Naive thymus-derived CD4-positive, alpha-beta T cell (primary cell): ENCODE measurements at regions not wholly inside any gene's neighbourhood (a gene's known extent, or its start where the extent isn't known, plus 50 kb on each side); places are given as distances from the start of the nearest gene placed in this dataset.

Experiments
- ATAC-seq: fragments of 150-1000 bp; cut with Tn5 transposase; 2 replicates; pipeline ENCODE4 v1.10.0; 2021; ENCODE audit warnings: mild to moderate bottlenecking, moderate library complexity
- CTCF ChIA-PET: fragments of 350-600 bp; sonication (Branson Sonifier 250); formaldehyde crosslinking; loops from one replicate; lab custom pipeline; 2021; ENCODE audit warnings: antibody characterized with exemption; lab: Charles Lee
- POLR2A ChIA-PET: fragments of 350-600 bp; sonication (Branson Sonifier 250); formaldehyde crosslinking; loops from one replicate; lab custom pipeline; 2021; ENCODE audit warnings: antibody characterized with exemption, inconsistent platforms; lab: Charles Lee
- DNase-seq, 9 donors: peaks; one replicate each; pipeline versions ENCODE4 v3.0.0 to v3.0.0-alpha.2; 2020 to 2022; ENCODE audit warnings: mixed read lengths in 1 of 9
- H3K27ac ChIP-seq: one replicate; pipeline ENCODE4 v1.7.0; 2013; ENCODE audit warnings: mild to moderate bottlenecking, low read depth, low read length, moderate library complexity
- H3K27me3 ChIP-seq, 2 donors: one replicate each; pipeline ENCODE4 v1.7.0; 2013; ENCODE audit warnings: low read length in 2 of 2, mild to moderate bottlenecking in 2 of 2, moderate library complexity in 2 of 2; ENCODE audit not compliant: control insufficient read depth in 2 of 2, insufficient read depth in 2 of 2
- H3K36me3 ChIP-seq, 3 experiments: 1 replicate in 2 of 3; 2 replicates in 1 of 3; pipeline ENCODE4 v1.7.0; 2013; ENCODE audit warnings: low read length in 3 of 3, mild to moderate bottlenecking in 3 of 3, moderate library complexity in 1 of 3; ENCODE audit not compliant: insufficient read depth in 3 of 3, control insufficient read depth in 2 of 3
- H3K4me1 ChIP-seq, 2 donors: one replicate each; pipeline ENCODE4 v1.7.0; 2013; ENCODE audit warnings: low read length in 2 of 2, mild to moderate bottlenecking in 2 of 2, moderate library complexity in 1 of 2; ENCODE audit not compliant: control insufficient read depth in 2 of 2, insufficient read depth in 2 of 2
- H3K4me3 ChIP-seq: 2 replicates; pipeline ENCODE4 v1.7.0; 2013; ENCODE audit warnings: mild to moderate bottlenecking, low read length
- H3K9me3 ChIP-seq, 3 experiments: 1 replicate in 2 of 3; 2 replicates in 1 of 3; pipeline ENCODE4 v1.7.0; 2013; ENCODE audit warnings: low read length in 3 of 3; ENCODE audit not compliant: control insufficient read depth in 2 of 3
- H3K27ac Mint-ChIP-seq, 9 donors: one replicate each; pipeline ENCODE4 v1.8.0; 2020 to 2022; ENCODE audit warnings: mixed read lengths in 9 of 9, mild to moderate bottlenecking in 8 of 9, moderate library complexity in 5 of 9, inconsistent platforms in 2 of 9
- H3K27me3 Mint-ChIP-seq, 5 donors: one replicate each; pipeline ENCODE4 v1.8.0; 2021 to 2022; ENCODE audit warnings: mixed read lengths in 5 of 5, mild to moderate bottlenecking in 1 of 5
- H3K36me3 Mint-ChIP-seq, 5 donors: one replicate each; pipeline ENCODE4 v1.8.0; 2020 to 2022; ENCODE audit warnings: mixed read lengths in 5 of 5, mild to moderate bottlenecking in 3 of 5, inconsistent platforms in 1 of 5
- H3K4me1 Mint-ChIP-seq, 7 donors: one replicate each; pipeline ENCODE4 v1.8.0; 2020 to 2022; ENCODE audit warnings: mixed read lengths in 7 of 7, mild to moderate bottlenecking in 3 of 7, inconsistent platforms in 1 of 7
- H3K4me3 Mint-ChIP-seq, 10 donors: one replicate each; pipeline ENCODE4 v1.8.0; 2020 to 2022; ENCODE audit warnings: mild to moderate bottlenecking in 10 of 10, mixed read lengths in 10 of 10, moderate library complexity in 6 of 10, inconsistent platforms in 2 of 10
- H3K9me3 Mint-ChIP-seq, 11 donors: one replicate each; pipeline ENCODE4 v1.8.0; 2020 to 2022; ENCODE audit warnings: mixed read lengths in 11 of 11, mild to moderate bottlenecking in 4 of 11, inconsistent platforms in 1 of 11, moderate library complexity in 1 of 11
- intact Hi-C, 2 donors: fragments of 100-400 bp; cut with micrococcal nuclease; formaldehyde crosslinking; loops; one replicate each; pipeline ENCODE4 v1.15.1; 2023

- intact Hi-C loops, result no loop called here
Measured at GRCh38 chr13:44089452-44089851, 209.7 kb downstream of the LACC1 start.

GRCh38 chr13:44092078-44092970 is 212.6 kb downstream of the LACC1 start:
- POLR2A ChIA-PET, result no interaction called here
- Mint-ChIP-seq H3K27ac (no peak overlapping the region), H3K9me3 (peaks cover 0 to 13% (median 0%) of the 10 kb centered on the region in 11 donors), H3K36me3 (peaks cover 0 to 3% (median 0%) of the 10 kb centered on the region in 5 donors), H3K27me3 (peaks cover 0 to 19% (median 0%) of the 10 kb centered on the region in 5 donors), H3K4me3 (no peak overlapping the region), H3K4me1 (peaks cover 13 to 35% (median 19%) of the 10 kb centered on the region in 7 donors)
- ATAC-seq, result no peak
- Histone ChIP-seq H3K4me3 (no peak overlapping the region), H3K27me3 (no peaks in the 10 kb centered on the region), H3K4me1 (peaks cover 0 to 8% of the 10 kb centered on the region in 2 donors), H3K9me3 (no peaks in the 10 kb centered on the region), H3K27ac (no peak overlapping the region), H3K36me3 (no peaks in the 10 kb centered on the region)
- intact Hi-C loops, result no loop called here
- CTCF ChIA-PET, result no interaction called here
- DNase-seq, result no peak

More at GRCh38 chr13:44089452-44089851, 209.7 kb downstream of the LACC1 start:
- peaks cover 0 to 23% (median 0%) of the 10 kb centered on the region in 5 donors for H3K27me3 Mint-ChIP-seq
- peak overlapping the region in 3 of 10 donors; percentile 8 to 41 (median 16) for H3K4me3 Mint-ChIP-seq
- H3K27ac Mint-ChIP-seq, result peak overlapping the region in 6 of 9 donors; percentile 5 to 49 (median 34)
- no peaks in the 10 kb centered on the region for H3K36me3 ChIP-seq
- H3K4me1 ChIP-seq, result peaks cover 0 to 8% of the 10 kb centered on the region in 2 donors
- no peaks in the 10 kb centered on the region for H3K27me3 ChIP-seq
- ChIA-PET CTCF (no interaction called here), POLR2A (no interaction called here)
- ATAC-seq (no peak), DNase-seq (peak in 1 of 9 donors; percentile 6)
- H3K4me3 ChIP-seq, result no peak overlapping the region
- H3K36me3 Mint-ChIP-seq, result peaks cover 0 to 3% (median 0%) of the 10 kb centered on the region in 5 donors
- no peaks in the 10 kb centered on the region for H3K9me3 ChIP-seq
- peaks cover 13 to 35% (median 19%) of the 10 kb centered on the region in 7 donors for H3K4me1 Mint-ChIP-seq
- H3K9me3 Mint-ChIP-seq, result peaks cover 0 to 13% (median 0%) of the 10 kb centered on the region in 11 donors
- H3K27ac ChIP-seq, result no peak overlapping the region

GRCh38 chr13:44093607-44094564 is 214.2 kb downstream of the LACC1 start:
- Mint-ChIP-seq H3K27me3 (peaks cover 0 to 10% (median 0%) of the 10 kb centered on the region in 5 donors), H3K27ac (no peak overlapping the region), H3K9me3 (peaks cover 0 to 7% (median 0%) of the 10 kb centered on the region in 11 donors), H3K4me3 (no peak overlapping the region), H3K36me3 (peaks cover 0 to 3% (median 0%) of the 10 kb centered on the region in 5 donors), H3K4me1 (peaks cover 7 to 27% (median 13%) of the 10 kb centered on the region in 7 donors)
- Histone ChIP-seq H3K9me3 (no peaks in the 10 kb centered on the region), H3K27me3 (no peaks in the 10 kb centered on the region), H3K4me1 (peaks cover 0 to 7% of the 10 kb centered on the region in 2 donors), H3K36me3 (no peaks in the 10 kb centered on the region), H3K27ac (no peak overlapping the region), H3K4me3 (no peak overlapping the region)
- POLR2A ChIA-PET, result no interaction called here
- CTCF ChIA-PET, result no interaction called here
- intact Hi-C loops, result no loop called here
- DNase-seq (no peak), ATAC-seq (no peak)

- Mint-ChIP-seq H3K4me3 (no peak overlapping the region), H3K4me1 (peaks cover 0 to 5% (median 0%) of the 10 kb centered on the region in 7 donors), H3K27ac (no peak overlapping the region), H3K9me3 (peaks cover 0 to 9% (median 5%) of the 10 kb centered on the region in 11 donors), H3K27me3 (peaks cover 0 to 16% (median 0%) of the 10 kb centered on the region in 5 donors), H3K36me3 (peaks cover 0 to 4% (median 3%) of the 10 kb centered on the region in 5 donors)
- DNase-seq (no peak), ATAC-seq (no peak)
- POLR2A ChIA-PET, result no interaction called here
- H3K9me3 ChIP-seq, result no peaks in the 10 kb centered on the region
- H3K27me3 ChIP-seq, result no peaks in the 10 kb centered on the region
- H3K27ac ChIP-seq, result no peak overlapping the region
- intact Hi-C loops, result no loop called here
- H3K4me1 ChIP-seq, result no peaks in the 10 kb centered on the region
- H3K36me3 ChIP-seq, result no peaks in the 10 kb centered on the region
- CTCF ChIA-PET, result no interaction called here
- H3K4me3 ChIP-seq, result no peak overlapping the region
Measured at GRCh38 chr13:44096901-44097300, 217.2 kb downstream of the LACC1 start.

GRCh38 chr13:44098559-44098958 is 218.9 kb downstream of the LACC1 start:
- DNase-seq, result no peak
- Histone ChIP-seq H3K4me1 (no peaks in the 10 kb centered on the region), H3K4me3 (no peak overlapping the region), H3K27me3 (no peaks in the 10 kb centered on the region), H3K27ac (no peak overlapping the region), H3K9me3 (no peaks in the 10 kb centered on the region), H3K36me3 (no peaks in the 10 kb centered on the region)
- Mint-ChIP-seq H3K27ac (no peak overlapping the region), H3K27me3 (peaks cover 0 to 18% (median 0%) of the 10 kb centered on the region in 5 donors), H3K36me3 (peaks cover 0 to 4% (median 3%) of the 10 kb centered on the region in 5 donors), H3K9me3 (peaks cover 0 to 23% (median 6%) of the 10 kb centered on the region in 11 donors), H3K4me3 (no peak overlapping the region), H3K4me1 (no peaks in the 10 kb centered on the region)
- intact Hi-C loops, result no loop called here
- ChIA-PET POLR2A (no interaction called here), CTCF (no interaction called here)
- ATAC-seq, result no peak

- CTCF ChIA-PET, result interaction anchor here (0.8 kb wide), 1 partner anchor 1218 kb away, joined by 3 read pairs; no protein-coding TSS in a partner anchor
- H3K36me3 ChIP-seq, result no peaks in the 10 kb centered on the region
- Mint-ChIP-seq H3K4me1 (no peaks in the 10 kb centered on the region), H3K27me3 (peaks cover 6 to 21% (median 13%) of the 10 kb centered on the region in 5 donors), H3K4me3 (no peak overlapping the region), H3K27ac (no peak overlapping the region), H3K9me3 (peaks cover 3 to 24% (median 6%) of the 10 kb centered on the region in 11 donors), H3K36me3 (peaks cover 0 to 7% (median 0%) of the 10 kb centered on the region in 5 donors)
- POLR2A ChIA-PET, result no interaction called here
- ATAC-seq (no peak), DNase-seq (no peak)
- no peak overlapping the region for H3K4me3 ChIP-seq
- no peaks in the 10 kb centered on the region for H3K4me1 ChIP-seq
- H3K27me3 ChIP-seq, result no peaks in the 10 kb centered on the region
- H3K9me3 ChIP-seq, result no peaks in the 10 kb centered on the region
- intact Hi-C loops, result no loop called here
- no peak overlapping the region for H3K27ac ChIP-seq
Measured at GRCh38 chr13:44101347-44102083, 221.8 kb downstream of the LACC1 start.
